B cell (primary cell): ENCODE measurements at regions not wholly inside any gene's neighbourhood (a gene's known extent, or its start where the extent isn't known, plus 50 kb on each side); places are given as distances from the start of the nearest gene placed in this dataset.

Experiments used
- CTCF ChIP-seq: fragments of 200-600 bp; IDR thresholded peaks from one replicate; pipeline ENCODE4 v1.8.0; 2022; ENCODE audit warnings: antibody characterized with exemption, mild to moderate bottlenecking
- EZH2 ChIP-seq: IDR thresholded peaks from 2 replicates; pipeline ENCODE4 v1.6.1; 2012; ENCODE audit warnings: borderline replicate concordance, low read depth, mild to moderate bottlenecking, moderate library complexity, low read length; ENCODE audit not compliant: insufficient read depth, poor library complexity, severe bottlenecking

DNA sequence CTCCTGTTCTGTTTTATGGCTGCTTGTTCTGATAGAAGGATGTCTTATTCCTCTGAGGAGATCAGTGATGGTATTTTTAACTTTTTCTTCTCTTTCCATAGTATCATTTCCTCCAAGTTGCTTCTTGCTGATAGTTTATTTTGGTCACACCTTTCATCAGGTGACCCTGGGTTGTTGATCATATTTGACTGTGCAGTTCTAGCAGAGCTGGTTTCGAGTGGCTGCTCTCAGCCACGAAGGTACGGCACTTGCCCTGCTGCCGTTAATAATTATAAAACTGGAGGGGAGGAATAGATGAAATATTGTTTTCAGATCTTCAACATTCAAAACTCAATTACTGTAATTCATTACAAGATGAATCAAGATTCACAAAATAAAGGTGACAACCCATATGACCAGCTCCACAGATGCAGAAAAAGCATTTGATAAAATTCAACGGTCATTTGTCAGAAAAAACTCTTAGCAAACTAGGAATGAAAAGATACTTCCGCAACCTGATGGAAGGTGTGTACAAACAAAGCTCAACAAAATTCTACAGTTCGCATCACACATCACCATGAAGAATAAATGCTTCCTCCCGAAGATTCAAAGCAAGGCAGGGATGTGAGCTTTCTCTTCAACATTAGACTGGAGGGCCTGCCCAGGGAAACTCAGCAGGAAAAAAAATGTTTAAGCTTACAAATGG is 59.2 kb upstream of the RTL6 start:
- TF ChIP-seq CTCF = no peak
- TF ChIP-seq EZH2 = no peak
